Stimulated activated CD8-positive, alpha-beta memory T cell treated with anti-CD3 and anti-CD28 coated beads, Interleukin-4, amount 100 ng/mL, for 4 hours (primary cell): ENCODE measurements at regions not wholly inside any gene's neighbourhood (a gene's known extent, or its start where the extent isn't known, plus 50 kb on each side); places are given as distances from the start of the nearest gene placed in this dataset.
"Not testable (repeated sequence)": the region's sequence is repeated elsewhere in the genome, so short reads cannot be mapped to it uniquely, and the experiment has no call there.

Experiments
- DNase-seq, 2 donors: peaks; one replicate each; pipeline ENCODE4 v3.0.0-alpha.2; 2020; ENCODE audit warnings: low read depth in 2 of 2, low spot score in 1 of 2

- no peak for DNase-seq
Measured at GRCh38 chr2:234898534-234899053, 53.2 kb upstream of the SH3BP4 start.

GRCh38 chr2:234888442-234888841, 63.4 kb upstream of the SH3BP4 start:
- not testable (repeated sequence) for DNase-seq

GRCh38 chr2:234887195-234887594, 64.6 kb upstream of the SH3BP4 start:
- no peak for DNase-seq

GRCh38 chr2:234885886-234886285, 65.9 kb upstream of the SH3BP4 start:
- no peak for DNase-seq

DNA sequence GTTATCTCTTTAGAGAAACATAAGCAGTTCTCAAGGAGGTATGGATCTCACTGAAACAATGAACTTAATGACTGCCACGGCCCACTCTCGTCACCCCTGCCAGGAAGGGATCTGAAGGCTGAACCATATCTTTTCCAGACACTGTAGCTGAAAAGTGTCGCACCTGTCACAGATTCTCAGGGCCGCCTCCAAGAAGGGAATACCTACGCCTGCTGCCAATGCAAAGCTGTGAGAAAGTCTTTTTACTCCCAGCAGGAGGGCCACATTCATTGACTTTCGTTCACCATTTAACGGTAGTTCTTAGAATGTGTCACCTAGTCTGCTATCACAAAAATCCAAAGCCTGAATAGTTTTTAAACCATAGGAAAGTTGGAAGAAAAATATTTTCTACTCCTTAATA, 66.7 kb upstream of the SH3BP4 start:
- DNase-seq = no peak

- no peak for DNase-seq
Measured at GRCh38 chr2:234884591-234884990, 67.2 kb upstream of the SH3BP4 start.

GRCh38 chr2:234881413-234882241, 70.2 kb upstream of the SH3BP4 start:
- no peak for DNase-seq

- no peak for DNase-seq
Measured at GRCh38 chr2:234880551-234881211, 71.1 kb upstream of the SH3BP4 start.

DNA sequence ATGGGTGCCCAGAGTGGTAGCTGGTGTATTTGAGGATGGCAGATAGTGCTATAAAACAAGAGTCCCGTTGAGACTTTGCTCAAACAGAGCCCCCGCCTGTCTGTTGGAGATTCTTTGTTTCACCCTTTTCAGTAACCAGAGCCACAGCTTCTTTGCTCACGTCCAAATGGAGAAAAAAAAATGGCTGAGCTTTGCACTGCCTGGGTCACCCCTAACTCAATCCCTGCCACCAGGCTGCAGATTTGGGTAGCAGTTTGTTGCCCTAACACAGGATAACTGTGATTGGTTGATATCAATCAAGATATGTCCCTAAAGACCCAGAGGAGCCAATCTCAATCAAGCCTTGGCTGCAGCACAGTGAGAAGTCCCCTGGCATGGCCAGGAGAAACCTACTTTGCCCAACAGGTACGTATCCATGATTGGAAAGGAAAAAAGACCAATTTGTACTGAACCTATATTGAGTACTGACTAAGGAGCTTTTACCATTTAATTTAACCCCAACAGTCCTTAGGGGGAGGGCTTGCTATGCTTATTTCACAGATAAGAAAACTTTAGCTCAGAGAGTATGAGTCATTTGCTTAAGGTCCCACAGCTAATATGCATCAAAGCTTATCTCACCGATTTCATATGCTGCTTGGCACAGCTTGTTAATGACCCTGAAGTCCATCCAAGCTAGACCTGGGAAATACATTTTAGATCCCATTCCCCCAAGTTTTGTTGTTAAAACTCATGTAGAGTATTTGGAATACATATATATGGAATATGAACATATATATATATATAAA, 72.0 kb upstream of the SH3BP4 start:
- DNase-seq = no peak

DNA sequence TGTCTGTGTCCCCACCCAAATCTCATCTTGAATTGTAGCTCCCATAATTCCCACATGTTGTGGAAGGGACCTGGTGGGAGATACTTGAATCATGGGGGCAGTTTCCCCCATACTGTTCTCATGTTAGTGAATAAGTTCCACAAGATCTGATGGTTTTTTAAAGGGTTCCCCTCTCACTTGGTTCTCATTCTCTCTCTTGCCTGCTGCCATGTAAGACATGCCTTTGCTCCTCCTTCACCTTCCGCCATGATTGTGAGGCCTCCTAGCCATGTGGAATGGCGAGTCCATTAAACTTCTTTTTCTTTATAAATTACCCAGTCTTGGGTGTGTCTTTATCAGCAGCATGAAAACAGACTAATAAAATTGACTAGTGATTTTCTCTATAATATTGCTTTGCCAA, 75.2 kb upstream of the SH3BP4 start:
- DNase-seq = not testable (repeated sequence)

GRCh38 chr2:234874347-234875046, 77.3 kb upstream of the SH3BP4 start:
- DNase-seq = no peak

- no peak for DNase-seq
Measured at GRCh38 chr2:234873828-234874173, 78.0 kb upstream of the SH3BP4 start.

GRCh38 chr2:234873103-234873827, 78.6 kb upstream of the SH3BP4 start:
- DNase-seq = no peak

DNA sequence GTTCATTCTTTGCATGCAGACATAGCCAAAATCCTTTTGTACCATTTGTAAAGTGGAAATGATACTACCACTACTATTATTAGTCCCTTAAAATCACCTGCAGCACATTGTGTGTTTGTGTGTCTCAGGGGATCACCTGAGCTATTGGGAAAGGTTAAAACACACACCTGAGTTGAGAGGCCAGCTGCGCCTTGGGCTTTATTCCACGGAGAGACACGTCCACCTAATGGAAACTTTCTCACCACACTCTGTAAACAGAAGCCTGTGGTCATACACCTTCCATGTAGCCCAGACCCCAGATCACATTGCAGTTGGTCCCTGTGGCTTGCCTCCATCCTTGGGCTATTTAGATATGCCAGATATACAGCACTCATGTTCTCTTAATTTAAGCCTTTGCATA, 81.8 kb upstream of the SH3BP4 start:
- DNase-seq = no peak

- no peak for DNase-seq
Measured at GRCh38 chr2:234869164-234869563, 82.7 kb upstream of the SH3BP4 start.

DNA sequence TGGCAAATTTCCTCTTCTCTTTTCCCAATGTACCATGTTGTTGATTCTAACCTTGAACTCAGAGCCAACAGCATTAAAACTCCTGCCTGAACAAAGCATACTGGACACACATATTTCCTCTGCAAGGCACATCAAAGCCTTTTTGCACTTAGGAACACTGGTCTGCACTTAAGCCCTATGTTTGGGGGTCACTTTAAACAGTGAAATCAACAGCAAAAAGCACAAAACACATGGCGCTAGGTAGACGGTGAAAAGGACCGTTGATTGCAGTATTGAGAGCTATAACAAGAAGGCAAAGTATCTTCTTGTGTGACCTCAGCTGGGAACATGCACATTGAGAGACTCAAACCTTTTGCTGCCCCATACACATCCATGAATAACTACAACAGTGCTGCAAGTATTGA, 83.9 kb upstream of the SH3BP4 start:
- DNase-seq = no peak

GRCh38 chr2:234865586-234865985, 86.2 kb upstream of the SH3BP4 start:
- DNase-seq = no peak

- no peak for DNase-seq
Measured at GRCh38 chr2:234865040-234865439, 86.8 kb upstream of the SH3BP4 start.

GRCh38 chr2:234864506-234864905, 87.3 kb upstream of the SH3BP4 start:
- DNase-seq = no peak
